ENCODE measurements at regions not wholly inside any gene's neighbourhood (a gene's known extent, or its start where the extent isn't known, plus 50 kb on each side); places are given as distances from the start of the nearest gene placed in this dataset.

DNA sequence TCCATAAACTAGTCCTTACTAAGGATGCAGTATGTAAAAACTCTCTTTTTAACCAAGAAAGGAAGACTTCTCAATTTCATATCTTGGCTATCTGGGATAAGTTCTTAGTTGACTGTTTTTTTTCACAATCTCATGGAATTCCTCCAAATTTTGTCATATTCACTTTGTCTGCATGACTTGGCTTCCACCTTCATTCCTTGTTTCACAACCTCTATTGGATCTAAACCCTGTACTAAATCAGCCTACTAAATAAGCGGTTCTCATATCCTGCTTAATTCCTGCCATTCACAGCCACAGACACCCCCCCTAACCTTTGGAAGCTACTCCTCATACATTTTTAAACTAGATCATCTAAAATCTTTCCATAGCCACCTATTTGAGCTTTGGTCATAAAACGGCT is 370.6 kb upstream of the NAALADL2 start:
- no peaks in the 10 kb centered on the region for H3K36me3 ChIP-seq (ENCODE audit: low read length)
- TF ChIP-seq EZH2phosphoT487 (conservative IDR thresholded peaks at IDR 0.05; ENCODE audit: low read length) = no peak
- TF ChIP-seq, protein P1, sequence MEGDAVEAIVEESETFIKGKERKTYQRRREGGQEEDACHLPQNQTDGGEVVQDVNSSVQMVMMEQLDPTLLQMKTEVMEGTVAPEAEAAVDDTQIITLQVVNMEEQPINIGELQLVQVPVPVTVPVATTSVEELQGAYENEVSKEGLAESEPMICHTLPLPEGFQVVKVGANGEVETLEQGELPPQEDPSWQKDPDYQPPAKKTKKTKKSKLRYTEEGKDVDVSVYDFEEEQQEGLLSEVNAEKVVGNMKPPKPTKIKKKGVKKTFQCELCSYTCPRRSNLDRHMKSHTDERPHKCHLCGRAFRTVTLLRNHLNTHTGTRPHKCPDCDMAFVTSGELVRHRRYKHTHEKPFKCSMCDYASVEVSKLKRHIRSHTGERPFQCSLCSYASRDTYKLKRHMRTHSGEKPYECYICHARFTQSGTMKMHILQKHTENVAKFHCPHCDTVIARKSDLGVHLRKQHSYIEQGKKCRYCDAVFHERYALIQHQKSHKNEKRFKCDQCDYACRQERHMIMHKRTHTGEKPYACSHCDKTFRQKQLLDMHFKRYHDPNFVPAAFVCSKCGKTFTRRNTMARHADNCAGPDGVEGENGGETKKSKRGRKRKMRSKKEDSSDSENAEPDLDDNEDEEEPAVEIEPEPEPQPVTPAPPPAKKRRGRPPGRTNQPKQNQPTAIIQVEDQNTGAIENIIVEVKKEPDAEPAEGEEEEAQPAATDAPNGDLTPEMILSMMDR (IDR thresholded peaks at IDR 0.05; ENCODE audit: insufficient read depth, low read length, poor library complexity, severe bottlenecking) = no peak
- H3K9me2 ChIP-seq (replicated peaks; ENCODE audit: insufficient read depth, low read length) = no peaks in the 10 kb centered on the region
- no peaks in the 10 kb centered on the region for H3K27me3 ChIP-seq (ENCODE audit: low read length)
- no peak overlapping the region for H3K27ac ChIP-seq (ENCODE audit: low read depth, low read length)
- H3K4me2 ChIP-seq (ENCODE audit: low read depth, low read length, poor library complexity, severe bottlenecking) = no peak overlapping the region
- H3K79me2 ChIP-seq (ENCODE audit: insufficient read depth, low read length) = no peaks in the 10 kb centered on the region
- H3K4me3 ChIP-seq (ENCODE audit: insufficient read depth, low read length, poor library complexity, severe bottlenecking) = no peak overlapping the region
- H3K9ac ChIP-seq (ENCODE audit: low read length) = no peak overlapping the region
- H4K20me1 ChIP-seq (ENCODE audit: low read depth, low read length) = no peaks in the 10 kb centered on the region
- H3F3A ChIP-seq (ENCODE audit: insufficient read depth) = no peaks in the 10 kb centered on the region
- H3K9me3 ChIP-seq (ENCODE audit: insufficient read depth, low read length) = no peaks in the 10 kb centered on the region
- no peak overlapping the region for H2AFZ ChIP-seq (ENCODE audit: low read depth, low read length, severe bottlenecking)

DNA sequence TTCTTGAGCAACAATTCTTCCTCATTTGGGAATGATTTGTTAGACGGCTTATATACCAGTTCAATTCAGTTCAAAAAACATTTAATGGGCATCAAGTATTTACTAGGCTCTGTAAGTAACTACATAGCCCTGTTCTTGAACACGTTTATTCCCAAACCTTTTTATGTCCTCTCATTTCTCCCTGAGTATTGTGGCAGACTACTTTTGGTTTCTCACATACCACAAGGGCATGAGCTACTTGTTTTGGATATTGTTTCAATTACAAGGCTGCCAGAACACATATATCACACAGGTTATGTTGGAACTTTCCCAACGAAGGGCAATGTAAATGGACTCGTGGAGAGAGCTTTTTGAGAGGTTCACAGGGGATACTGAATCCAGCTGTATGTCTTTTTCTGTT is 363.8 kb upstream of the NAALADL2 start:
- Histone ChIP-seq H3K9me2 (replicated peaks; ENCODE audit: insufficient read depth, low read length) (no peaks in the 10 kb centered on the region), H3K27ac (ENCODE audit: low read depth, low read length) (no peak overlapping the region), H3K36me3 (ENCODE audit: low read length) (no peaks in the 10 kb centered on the region), H3K9ac (ENCODE audit: low read length) (no peak overlapping the region), H3K27me3 (ENCODE audit: low read length) (no peaks in the 10 kb centered on the region), H3K9me3 (ENCODE audit: insufficient read depth, low read length) (no peaks in the 10 kb centered on the region), H4K20me1 (ENCODE audit: low read depth, low read length) (no peaks in the 10 kb centered on the region), H3K4me2 (ENCODE audit: low read depth, low read length, poor library complexity, severe bottlenecking) (no peak overlapping the region), H2AFZ (ENCODE audit: low read depth, low read length, severe bottlenecking) (no peak overlapping the region), H3F3A (ENCODE audit: insufficient read depth) (no peaks in the 10 kb centered on the region), H3K79me2 (ENCODE audit: insufficient read depth, low read length) (no peaks in the 10 kb centered on the region), H3K4me3 (ENCODE audit: insufficient read depth, low read length, poor library complexity, severe bottlenecking) (no peak overlapping the region)
- no peak for TF ChIP-seq EZH2phosphoT487 (conservative IDR thresholded peaks at IDR 0.05; ENCODE audit: low read length)

DNA sequence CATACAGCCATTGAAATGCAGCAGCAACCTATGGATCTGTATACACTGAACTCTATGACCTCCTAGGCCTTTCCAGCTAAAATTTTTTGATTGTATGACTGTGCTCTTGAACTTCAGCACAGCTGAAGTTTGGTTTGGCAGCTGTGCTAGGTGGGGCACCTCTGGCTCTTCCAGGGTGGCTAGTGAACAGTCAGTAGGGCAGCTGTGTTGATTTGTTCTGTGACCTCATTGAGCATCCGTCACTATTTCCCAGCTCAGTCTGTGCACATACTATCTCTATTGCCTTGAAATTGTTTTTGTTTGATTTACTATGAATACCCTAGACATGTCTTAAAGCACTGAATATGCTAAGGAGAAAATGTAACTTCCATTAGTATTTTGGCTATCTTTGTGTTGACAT is 363.2 kb upstream of the NAALADL2 start:
- no peak overlapping the region for H2AFZ ChIP-seq (ENCODE audit: low read depth, low read length, severe bottlenecking)
- H3K36me3 ChIP-seq (ENCODE audit: low read length) = no peaks in the 10 kb centered on the region
- no peak overlapping the region for H3K4me2 ChIP-seq (ENCODE audit: low read depth, low read length, poor library complexity, severe bottlenecking)
- H3K27ac ChIP-seq (ENCODE audit: low read depth, low read length) = no peak overlapping the region
- no peak overlapping the region for H3K9ac ChIP-seq (ENCODE audit: low read length)
- no peaks in the 10 kb centered on the region for H4K20me1 ChIP-seq (ENCODE audit: low read depth, low read length)
- no peak overlapping the region for H3K4me3 ChIP-seq (ENCODE audit: insufficient read depth, low read length, poor library complexity, severe bottlenecking)
- no peaks in the 10 kb centered on the region for H3K27me3 ChIP-seq (ENCODE audit: low read length)
- no peak for TF ChIP-seq EZH2phosphoT487 (conservative IDR thresholded peaks at IDR 0.05; ENCODE audit: low read length)
- TF ChIP-seq, protein P1 (IDR thresholded peaks at IDR 0.05; ENCODE audit: insufficient read depth, low read length, poor library complexity, severe bottlenecking) = no peak
- H3K9me2 ChIP-seq (replicated peaks; ENCODE audit: insufficient read depth, low read length) = no peaks in the 10 kb centered on the region
- H3K79me2 ChIP-seq (ENCODE audit: insufficient read depth, low read length) = no peaks in the 10 kb centered on the region
- H3F3A ChIP-seq (ENCODE audit: insufficient read depth) = no peaks in the 10 kb centered on the region
- H3K9me3 ChIP-seq (ENCODE audit: insufficient read depth, low read length) = no peaks in the 10 kb centered on the region

DNA sequence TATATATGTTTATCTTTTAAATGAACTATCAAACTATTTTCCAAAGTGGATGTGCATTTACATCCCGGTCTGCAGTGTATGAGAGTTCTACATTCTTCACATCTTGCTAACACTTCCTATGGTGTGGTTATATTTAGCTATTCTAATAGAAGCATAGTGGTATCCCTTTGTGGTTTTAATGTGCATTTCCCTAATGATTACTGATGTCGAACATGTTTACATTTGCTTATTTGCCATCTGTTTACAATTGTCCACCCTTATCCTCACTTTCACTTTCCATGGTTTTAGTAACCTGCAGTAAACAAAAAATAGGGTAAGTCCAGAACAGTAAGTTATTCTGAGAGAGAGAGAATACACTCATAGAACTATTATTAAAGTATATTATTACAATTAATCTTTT is 360.5 kb upstream of the NAALADL2 start:
- H4K20me1 ChIP-seq (ENCODE audit: low read depth, low read length) = no peaks in the 10 kb centered on the region
- no peaks in the 10 kb centered on the region for H3K36me3 ChIP-seq (ENCODE audit: low read length)
- H3K79me2 ChIP-seq (ENCODE audit: insufficient read depth, low read length) = no peaks in the 10 kb centered on the region
- no peak overlapping the region for H3K9ac ChIP-seq (ENCODE audit: low read length)
- no peaks in the 10 kb centered on the region for H3K27me3 ChIP-seq (ENCODE audit: low read length)
- no peak overlapping the region for H3K27ac ChIP-seq (ENCODE audit: low read depth, low read length)
- no peak overlapping the region for H3K4me2 ChIP-seq (ENCODE audit: low read depth, low read length, poor library complexity, severe bottlenecking)
- TF ChIP-seq EZH2phosphoT487 (conservative IDR thresholded peaks at IDR 0.05; ENCODE audit: low read length) = no peak
- TF ChIP-seq, protein P1 (IDR thresholded peaks at IDR 0.05; ENCODE audit: insufficient read depth, low read length, poor library complexity, severe bottlenecking) = no peak
- H3K9me2 ChIP-seq (replicated peaks; ENCODE audit: insufficient read depth, low read length) = no peaks in the 10 kb centered on the region
- H3F3A ChIP-seq (ENCODE audit: insufficient read depth) = no peaks in the 10 kb centered on the region
- no peak overlapping the region for H2AFZ ChIP-seq (ENCODE audit: low read depth, low read length, severe bottlenecking)
- H3K4me3 ChIP-seq (ENCODE audit: insufficient read depth, low read length, poor library complexity, severe bottlenecking) = no peak overlapping the region
- H3K9me3 ChIP-seq (ENCODE audit: insufficient read depth, low read length) = no peaks in the 10 kb centered on the region
